ENCODE measurements at regions not wholly inside any gene's neighbourhood (a gene's known extent, or its start where the extent isn't known, plus 50 kb on each side); places are given as distances from the start of the nearest gene placed in this dataset.
"Not testable (repeated sequence)": the region's sequence is repeated elsewhere in the genome, so short reads cannot be mapped to it uniquely, and the experiment has no call there.

DNA sequence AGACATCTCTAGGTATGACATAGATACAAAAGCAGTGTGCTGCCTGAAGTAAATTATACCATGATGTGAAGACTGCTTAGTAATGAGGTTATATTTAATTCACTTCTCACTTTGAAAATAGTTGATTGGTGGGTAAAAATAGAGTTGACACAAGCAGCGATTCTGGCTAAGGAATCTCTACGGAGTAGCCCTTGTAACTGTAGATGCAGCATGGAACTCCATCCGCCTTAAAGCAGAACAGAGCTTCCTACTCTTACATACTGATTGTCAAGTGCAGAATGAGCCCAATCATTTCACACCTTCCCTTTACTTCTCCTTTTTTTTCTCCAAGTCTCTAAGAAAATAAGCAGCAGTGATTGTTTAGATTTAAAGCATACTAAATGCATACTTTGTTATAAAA is 1594.6 kb upstream of the SLC39A10 start:
- Histone ChIP-seq H3K4me1 (ENCODE audit: control insufficient read depth, insufficient read depth, low read length) (no peaks in the 10 kb centered on the region), H3K9ac (ENCODE audit: low read length in 2 of 2) (no peak overlapping the region), H3K9me3 (ENCODE audit: control insufficient read depth in 2 of 2, low read length in 2 of 2) (no peaks in the 10 kb centered on the region), H3K36me3 (ENCODE audit: control insufficient read depth in 2 of 2, insufficient read depth in 2 of 2, low read length in 2 of 2) (no peaks in the 10 kb centered on the region), H3K27me3 (ENCODE audit: control insufficient read depth in 1 of 2, insufficient read depth in 2 of 2, low read length in 2 of 2) (no peaks in the 10 kb centered on the region), H3K27ac (ENCODE audit: low read length) (no peak overlapping the region), H3K4me3 (ENCODE audit: low read length in 2 of 2) (no peak overlapping the region)

DNA sequence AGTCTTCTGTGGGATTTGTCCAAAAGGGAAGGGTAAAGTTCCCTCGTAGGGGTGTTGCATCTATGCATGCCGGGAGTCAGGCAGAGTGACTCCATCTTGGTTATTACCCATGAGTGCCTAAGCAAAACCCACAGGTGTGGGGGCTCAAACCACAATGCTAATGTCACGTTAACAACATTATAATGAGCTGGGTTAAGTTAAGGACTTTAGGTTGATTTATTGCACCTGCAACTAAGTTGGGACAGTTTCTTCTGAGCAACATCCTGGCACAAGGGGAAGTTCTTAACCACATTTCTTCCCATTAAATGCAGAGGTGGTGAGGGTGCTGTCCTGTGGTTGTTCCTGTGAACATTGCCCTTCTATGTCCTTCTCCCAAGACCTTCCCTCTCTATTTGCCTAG is 1596.8 kb upstream of the SLC39A10 start:
- no peaks in the 10 kb centered on the region for H3K4me1 ChIP-seq (ENCODE audit: control insufficient read depth, insufficient read depth, low read length)
- H3K9ac ChIP-seq (ENCODE audit: low read length in 2 of 2): no peak overlapping the region
- no peak overlapping the region for H3K4me3 ChIP-seq (ENCODE audit: low read length in 2 of 2)

GRCh38 chr2:194054313-194054712 is 1602.7 kb upstream of the SLC39A10 start:
- Histone ChIP-seq H3K9me3 (ENCODE audit: control insufficient read depth in 2 of 2, low read length in 2 of 2) (no peaks in the 10 kb centered on the region), H3K36me3 (ENCODE audit: control insufficient read depth in 2 of 2, insufficient read depth in 2 of 2, low read length in 2 of 2) (no peaks in the 10 kb centered on the region), H3K4me3 (ENCODE audit: low read length in 2 of 2) (no peak overlapping the region), H3K4me1 (ENCODE audit: control insufficient read depth, insufficient read depth, low read length) (no peaks in the 10 kb centered on the region), H3K9ac (ENCODE audit: low read length in 2 of 2) (no peak overlapping the region), H3K27me3 (ENCODE audit: control insufficient read depth in 1 of 2, insufficient read depth in 2 of 2, low read length in 2 of 2) (no peaks in the 10 kb centered on the region), H3K27ac (ENCODE audit: low read length) (no peak overlapping the region)

More for the DNA sequence above, 1596.8 kb upstream of the SLC39A10 start:
- Histone ChIP-seq H3K36me3 (ENCODE audit: control insufficient read depth in 2 of 2, insufficient read depth in 2 of 2, low read length in 2 of 2) (no peaks in the 10 kb centered on the region), H3K27ac (ENCODE audit: low read length) (no peak overlapping the region), H3K9me3 (ENCODE audit: control insufficient read depth in 2 of 2, low read length in 2 of 2) (no peaks in the 10 kb centered on the region), H3K27me3 (ENCODE audit: control insufficient read depth in 1 of 2, insufficient read depth in 2 of 2, low read length in 2 of 2) (no peaks in the 10 kb centered on the region)

DNA sequence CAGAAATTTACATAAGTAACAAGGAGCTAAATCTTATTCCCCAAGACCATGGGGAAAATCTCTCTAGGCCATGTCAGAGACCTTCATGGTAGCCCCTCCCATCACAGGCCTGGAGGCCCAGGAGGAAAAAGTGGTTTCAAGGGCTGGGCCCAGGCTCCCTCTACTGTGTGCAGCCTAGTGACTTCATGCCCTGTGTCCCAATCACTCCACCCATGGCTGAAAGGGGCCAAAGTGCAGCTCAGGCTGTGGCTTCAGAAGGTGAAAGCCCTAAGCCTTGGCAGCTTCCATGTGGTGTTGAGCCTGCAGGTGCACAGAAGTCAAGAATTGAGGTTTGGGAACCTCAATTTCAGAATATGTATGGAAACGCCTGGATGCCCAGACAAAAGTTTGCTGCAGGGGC is 1612.7 kb upstream of the SLC39A10 start:
- Histone ChIP-seq H3K27me3 (ENCODE audit: control insufficient read depth in 1 of 2, insufficient read depth in 2 of 2, low read length in 2 of 2) (no peaks in the 10 kb centered on the region), H3K9me3 (ENCODE audit: control insufficient read depth in 2 of 2, low read length in 2 of 2) (no peaks in the 10 kb centered on the region), H3K27ac (ENCODE audit: low read length) (no peak overlapping the region), H3K36me3 (ENCODE audit: control insufficient read depth in 2 of 2, insufficient read depth in 2 of 2, low read length in 2 of 2) (no peaks in the 10 kb centered on the region), H3K9ac (ENCODE audit: low read length in 2 of 2) (no peak overlapping the region), H3K4me3 (ENCODE audit: low read length in 2 of 2) (no peak overlapping the region), H3K4me1 (ENCODE audit: control insufficient read depth, insufficient read depth, low read length) (no peaks in the 10 kb centered on the region)

GRCh38 chr2:194021130-194021529 is 1635.9 kb upstream of the SLC39A10 start:
- not testable (repeated sequence) for H3K9ac ChIP-seq (ENCODE audit: low read length in 2 of 2); H3K27me3 ChIP-seq (ENCODE audit: control insufficient read depth in 1 of 2, insufficient read depth in 2 of 2, low read length in 2 of 2); H3K4me1 ChIP-seq (ENCODE audit: control insufficient read depth, insufficient read depth, low read length); H3K36me3 ChIP-seq (ENCODE audit: control insufficient read depth in 2 of 2, insufficient read depth in 2 of 2, low read length in 2 of 2); H3K9me3 ChIP-seq (ENCODE audit: control insufficient read depth in 2 of 2, low read length in 2 of 2); H3K27ac ChIP-seq (ENCODE audit: low read length); H3K4me3 ChIP-seq (ENCODE audit: low read length in 2 of 2)

GRCh38 chr2:194020155-194020554 is 1636.9 kb upstream of the SLC39A10 start:
- Histone ChIP-seq H3K27me3 (ENCODE audit: control insufficient read depth in 1 of 2, insufficient read depth in 2 of 2, low read length in 2 of 2) (no peaks in the 10 kb centered on the region), H3K36me3 (ENCODE audit: control insufficient read depth in 2 of 2, insufficient read depth in 2 of 2, low read length in 2 of 2) (no peaks in the 10 kb centered on the region), H3K9me3 (ENCODE audit: control insufficient read depth in 2 of 2, low read length in 2 of 2) (no peaks in the 10 kb centered on the region), H3K4me3 (ENCODE audit: low read length in 2 of 2) (no peak overlapping the region), H3K4me1 (ENCODE audit: control insufficient read depth, insufficient read depth, low read length) (no peaks in the 10 kb centered on the region), H3K27ac (ENCODE audit: low read length) (no peak overlapping the region), H3K9ac (ENCODE audit: low read length in 2 of 2) (no peak overlapping the region)

GRCh38 chr2:194015751-194016150 is 1641.3 kb upstream of the SLC39A10 start:
- Histone ChIP-seq H3K4me1 (ENCODE audit: control insufficient read depth, insufficient read depth, low read length) (no peaks in the 10 kb centered on the region), H3K27me3 (ENCODE audit: control insufficient read depth in 1 of 2, insufficient read depth in 2 of 2, low read length in 2 of 2) (no peaks in the 10 kb centered on the region), H3K36me3 (ENCODE audit: control insufficient read depth in 2 of 2, insufficient read depth in 2 of 2, low read length in 2 of 2) (no peaks in the 10 kb centered on the region), H3K9ac (ENCODE audit: low read length in 2 of 2) (no peak overlapping the region), H3K4me3 (ENCODE audit: low read length in 2 of 2) (no peak overlapping the region), H3K27ac (ENCODE audit: low read length) (no peak overlapping the region), H3K9me3 (ENCODE audit: control insufficient read depth in 2 of 2, low read length in 2 of 2) (no peaks in the 10 kb centered on the region)

DNA sequence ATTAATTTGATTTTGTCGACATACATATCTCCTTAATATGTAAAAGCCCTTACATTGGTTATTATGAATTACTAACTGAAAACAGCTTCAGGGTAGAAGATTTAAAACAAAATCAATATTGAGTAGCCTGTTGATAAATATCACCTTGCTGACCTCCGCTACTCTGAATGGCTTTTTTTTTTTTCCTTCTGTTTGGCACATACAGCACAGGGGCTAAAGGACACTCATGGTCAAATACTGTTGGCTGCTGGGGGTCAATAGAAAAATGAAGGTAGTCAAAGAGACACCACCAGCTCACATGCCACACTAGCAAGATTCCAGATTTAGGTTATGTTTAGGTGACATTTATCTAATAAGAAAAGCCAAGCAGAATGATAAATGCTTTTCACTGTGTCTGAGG is 1642.4 kb upstream of the SLC39A10 start:
- H3K4me1 ChIP-seq (ENCODE audit: control insufficient read depth, insufficient read depth, low read length): no peaks in the 10 kb centered on the region
- H3K27ac ChIP-seq (ENCODE audit: low read length): no peak overlapping the region
- no peaks in the 10 kb centered on the region for H3K9me3 ChIP-seq (ENCODE audit: control insufficient read depth in 2 of 2, low read length in 2 of 2)
- H3K9ac ChIP-seq (ENCODE audit: low read length in 2 of 2): no peak overlapping the region
- no peaks in the 10 kb centered on the region for H3K27me3 ChIP-seq (ENCODE audit: control insufficient read depth in 1 of 2, insufficient read depth in 2 of 2, low read length in 2 of 2)
- no peaks in the 10 kb centered on the region for H3K36me3 ChIP-seq (ENCODE audit: control insufficient read depth in 2 of 2, insufficient read depth in 2 of 2, low read length in 2 of 2)
- no peak overlapping the region for H3K4me3 ChIP-seq (ENCODE audit: low read length in 2 of 2)

DNA sequence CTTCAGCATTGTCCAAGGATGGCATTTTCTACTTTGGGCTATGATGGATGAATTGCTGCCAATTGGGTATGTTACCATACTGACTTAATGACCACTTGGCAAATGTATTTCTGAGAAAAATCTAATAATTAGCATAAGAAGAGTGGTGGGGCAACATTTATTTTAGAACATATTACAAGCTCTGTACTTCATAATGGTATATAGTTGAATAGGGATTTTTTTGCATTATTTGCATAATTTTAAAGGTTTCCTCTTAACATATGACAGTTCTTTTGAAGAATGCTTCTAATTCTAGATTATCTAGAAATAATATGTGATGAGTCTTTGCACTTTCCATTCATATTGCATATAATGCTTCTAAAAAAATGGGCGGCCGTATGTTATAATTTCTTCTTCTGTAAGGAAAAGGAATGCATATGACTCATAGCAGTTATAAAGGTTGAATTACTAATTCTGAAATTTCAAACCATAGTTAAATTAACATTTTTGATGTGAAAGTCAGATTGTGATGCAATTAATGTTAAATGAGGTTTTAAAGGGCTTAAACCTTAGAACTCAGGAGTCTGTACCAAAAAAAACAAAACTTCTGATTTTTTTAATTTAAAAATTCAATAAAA is 1652.3 kb upstream of the SLC39A10 start:
- Histone ChIP-seq H3K36me3 (ENCODE audit: control insufficient read depth in 2 of 2, insufficient read depth in 2 of 2, low read length in 2 of 2) (no peaks in the 10 kb centered on the region), H3K4me1 (ENCODE audit: control insufficient read depth, insufficient read depth, low read length) (no peaks in the 10 kb centered on the region)

GRCh38 chr2:194003911-194004310 is 1653.1 kb upstream of the SLC39A10 start:
- H3K27me3 ChIP-seq (ENCODE audit: control insufficient read depth in 1 of 2, insufficient read depth in 2 of 2, low read length in 2 of 2): no peaks in the 10 kb centered on the region

More for the DNA sequence above, 1652.3 kb upstream of the SLC39A10 start:
- no peak overlapping the region for H3K27ac ChIP-seq (ENCODE audit: low read length)
- no peaks in the 10 kb centered on the region for H3K27me3 ChIP-seq (ENCODE audit: control insufficient read depth in 1 of 2, insufficient read depth in 2 of 2, low read length in 2 of 2)
- H3K4me3 ChIP-seq (ENCODE audit: low read length in 2 of 2): no peak overlapping the region
- no peak overlapping the region for H3K9ac ChIP-seq (ENCODE audit: low read length in 2 of 2)
- peaks cover 2 to 3% of the 10 kb centered on the region in 2 donors for H3K9me3 ChIP-seq (ENCODE audit: control insufficient read depth in 2 of 2, low read length in 2 of 2)

GRCh38 chr2:194002699-194003368 is 1654.2 kb upstream of the SLC39A10 start:
- H3K9ac ChIP-seq (ENCODE audit: low read length in 2 of 2): no peak overlapping the region
- H3K27ac ChIP-seq (ENCODE audit: low read length): no peak overlapping the region
- no peaks in the 10 kb centered on the region for H3K36me3 ChIP-seq (ENCODE audit: control insufficient read depth in 2 of 2, insufficient read depth in 2 of 2, low read length in 2 of 2)
- H3K4me1 ChIP-seq (ENCODE audit: control insufficient read depth, insufficient read depth, low read length): no peaks in the 10 kb centered on the region
- no peak overlapping the region for H3K4me3 ChIP-seq (ENCODE audit: low read length in 2 of 2)
- peaks cover 0 to 3% of the 10 kb centered on the region in 2 donors for H3K9me3 ChIP-seq (ENCODE audit: control insufficient read depth in 2 of 2, low read length in 2 of 2)
- H3K27me3 ChIP-seq (ENCODE audit: control insufficient read depth in 1 of 2, insufficient read depth in 2 of 2, low read length in 2 of 2): no peaks in the 10 kb centered on the region

More at GRCh38 chr2:194003911-194004310, 1653.1 kb upstream of the SLC39A10 start:
- no peak overlapping the region for H3K27ac ChIP-seq (ENCODE audit: low read length)
- H3K4me3 ChIP-seq (ENCODE audit: low read length in 2 of 2): no peak overlapping the region
- no peaks in the 10 kb centered on the region for H3K4me1 ChIP-seq (ENCODE audit: control insufficient read depth, insufficient read depth, low read length)
- H3K9ac ChIP-seq (ENCODE audit: low read length in 2 of 2): no peak overlapping the region
- no peaks in the 10 kb centered on the region for H3K36me3 ChIP-seq (ENCODE audit: control insufficient read depth in 2 of 2, insufficient read depth in 2 of 2, low read length in 2 of 2)
- H3K9me3 ChIP-seq (ENCODE audit: control insufficient read depth in 2 of 2, low read length in 2 of 2): peaks cover 1 to 3% of the 10 kb centered on the region in 2 donors

Measured in stomach smooth muscle (tissue), 2 donors.